Naive thymus-derived CD8-positive, alpha-beta T cell (primary cell): ENCODE measurements at regions not wholly inside any gene's neighbourhood (a gene's known extent, or its start where the extent isn't known, plus 50 kb on each side); places are given as distances from the start of the nearest gene placed in this dataset.
"Not testable (repeated sequence)": the region's sequence is repeated elsewhere in the genome, so short reads cannot be mapped to it uniquely, and the experiment has no call there.

Experiments used
- ATAC-seq, 2 donors: fragments of 150-1000 bp; cut with Tn5 transposase in 1 of 2; sonication (Bioruptor Pico), chemical (Tn5 transposase) in 1 of 2; 1 replicate in 1 of 2; 2 replicates in 1 of 2; pipeline ENCODE4 v1.10.0; 2021; ENCODE audit warnings: mild to moderate bottlenecking in 2 of 2, moderate library complexity in 2 of 2
- POLR2A ChIA-PET: fragments of 350-600 bp; sonication (Branson Sonifier 250); formaldehyde crosslinking; loops from one replicate; lab custom pipeline; 2021; ENCODE audit warnings: antibody characterized with exemption; lab: Charles Lee
- DNase-seq, 10 donors: peaks; one replicate each; pipeline versions ENCODE4 v3.0.0 to v3.0.0-alpha.2; 2020 to 2022
- H3K27ac Mint-ChIP-seq, 10 donors: one replicate each; pipeline ENCODE4 v1.8.0; 2020 to 2022; ENCODE audit warnings: mild to moderate bottlenecking in 10 of 10, mixed read lengths in 10 of 10, moderate library complexity in 4 of 10, inconsistent platforms in 1 of 10
- H3K27me3 Mint-ChIP-seq, 5 donors: one replicate each; pipeline ENCODE4 v1.8.0; 2021 to 2022; ENCODE audit warnings: mixed read lengths in 5 of 5
- H3K36me3 Mint-ChIP-seq, 3 donors: one replicate each; pipeline ENCODE4 v1.8.0; 2020 to 2022; ENCODE audit warnings: mixed read lengths in 3 of 3, mild to moderate bottlenecking in 2 of 3, inconsistent platforms in 1 of 3
- H3K4me1 Mint-ChIP-seq, 4 donors: one replicate each; pipeline ENCODE4 v1.8.0; 2021 to 2022; ENCODE audit warnings: mixed read lengths in 4 of 4
- H3K4me3 Mint-ChIP-seq, 10 donors: one replicate each; pipeline ENCODE4 v1.8.0; 2020 to 2022; ENCODE audit warnings: mild to moderate bottlenecking in 10 of 10, mixed read lengths in 10 of 10, moderate library complexity in 6 of 10, inconsistent platforms in 1 of 10
- H3K9me3 Mint-ChIP-seq, 9 donors: one replicate each; pipeline ENCODE4 v1.8.0; 2020 to 2022; ENCODE audit warnings: mixed read lengths in 9 of 9, mild to moderate bottlenecking in 3 of 9, inconsistent platforms in 1 of 9, moderate library complexity in 1 of 9

GRCh38 chr16:10258930-10259603 is 76.8 kb upstream of the GRIN2A start:
- H3K36me3 Mint-ChIP-seq, ATAC-seq, DNase-seq, H3K4me3 Mint-ChIP-seq, H3K9me3 Mint-ChIP-seq, POLR2A ChIA-PET, H3K27ac Mint-ChIP-seq: not testable (repeated sequence)
- H3K4me1 Mint-ChIP-seq, result peaks cover 4 to 21% (median 7%) of the 10 kb centered on the region in 4 donors
- peaks cover 0 to 16% (median 0%) of the 10 kb centered on the region in 5 donors for H3K27me3 Mint-ChIP-seq

DNA sequence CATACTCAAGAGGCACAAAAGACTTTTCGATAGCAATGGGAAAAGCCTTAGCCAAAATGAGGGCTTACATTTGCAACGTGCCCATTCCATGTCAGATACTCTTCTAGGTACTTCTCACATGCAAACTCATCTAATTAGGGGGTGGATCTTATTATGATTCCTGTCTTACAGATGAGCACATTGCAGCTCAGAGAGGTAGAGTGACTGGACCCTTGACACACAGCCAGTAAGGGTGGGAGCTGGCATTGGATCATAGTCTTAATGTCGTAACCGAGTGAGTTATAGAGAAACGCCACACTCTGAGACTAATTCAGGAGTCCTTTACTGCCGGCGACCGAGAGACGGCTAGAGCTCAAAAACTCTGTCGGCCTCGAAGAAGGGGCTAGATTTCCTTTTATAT is 78.8 kb upstream of the GRIN2A start:
- Mint-ChIP-seq H3K36me3 (no peaks in the 10 kb centered on the region), H3K27me3 (peaks cover 0 to 3% (median 0%) of the 10 kb centered on the region in 5 donors), H3K4me3 (no peak overlapping the region), H3K9me3 (no peaks in the 10 kb centered on the region), H3K27ac (no peak overlapping the region), H3K4me1 (peaks cover 4 to 21% (median 9%) of the 10 kb centered on the region in 4 donors)
- ATAC-seq (no peak), DNase-seq (no peak)
- POLR2A ChIA-PET, result no interaction called here

DNA sequence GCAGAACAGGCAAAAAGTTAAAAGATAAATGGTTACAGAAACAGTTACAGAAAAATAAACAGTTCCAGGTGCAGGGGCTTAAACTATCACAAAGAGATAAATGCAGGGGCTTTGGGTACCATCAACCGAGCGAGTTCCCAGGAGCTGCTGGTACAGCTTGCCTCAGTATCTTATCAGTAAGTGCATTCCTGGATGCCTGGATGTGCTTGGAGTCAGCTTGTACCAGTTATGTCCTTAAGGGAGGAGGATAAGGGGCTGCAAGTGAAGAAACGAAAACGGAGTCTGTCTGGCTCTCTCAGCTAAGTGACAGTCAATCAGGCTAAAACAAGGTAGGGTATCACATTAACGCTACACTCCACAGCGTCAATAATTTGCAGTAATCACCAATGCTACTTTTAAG is 79.3 kb upstream of the GRIN2A start:
- H3K4me3 Mint-ChIP-seq, DNase-seq, H3K27ac Mint-ChIP-seq, H3K9me3 Mint-ChIP-seq, POLR2A ChIA-PET, H3K27me3 Mint-ChIP-seq, ATAC-seq, H3K36me3 Mint-ChIP-seq: not testable (repeated sequence)
- peaks cover 2 to 20% (median 7%) of the 10 kb centered on the region in 4 donors for H3K4me1 Mint-ChIP-seq

DNA sequence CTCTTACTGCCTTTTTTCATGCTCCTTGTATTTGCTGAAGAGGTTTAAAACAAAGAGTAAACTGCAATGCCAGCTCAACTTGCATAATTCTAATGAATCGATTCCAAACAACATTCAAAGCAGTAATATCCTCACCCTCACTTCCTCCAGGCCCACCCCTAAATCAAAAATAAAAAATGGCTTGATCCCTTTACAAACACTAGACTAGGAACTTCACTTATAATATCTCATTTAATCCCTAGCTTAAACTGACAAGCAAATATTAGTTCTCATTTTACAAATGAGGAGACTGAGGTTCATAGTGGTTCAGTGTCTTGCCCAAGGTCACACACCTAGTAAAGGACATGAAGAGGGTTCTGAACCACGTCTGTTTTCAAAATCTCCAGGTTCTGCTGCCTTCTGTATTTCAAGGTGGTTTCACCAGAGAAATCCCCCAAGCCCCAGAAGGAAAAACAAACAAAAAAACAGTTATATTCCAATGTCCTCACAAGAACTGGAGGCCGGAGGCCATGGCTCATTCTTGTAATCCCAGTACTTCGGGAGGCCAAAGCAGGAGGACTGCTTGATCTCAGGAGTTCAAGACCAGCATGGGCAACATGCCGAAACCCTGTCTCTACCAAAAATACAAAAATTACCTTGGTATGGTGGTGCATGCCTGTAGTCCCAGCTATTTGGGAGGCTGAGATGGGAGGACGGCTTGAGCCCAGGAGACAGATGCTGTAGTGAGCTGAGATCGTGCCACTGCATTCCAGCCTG is 80.3 kb upstream of the GRIN2A start:
- H3K4me1 Mint-ChIP-seq, result peaks cover 0 to 11% (median 4%) of the 10 kb centered on the region in 4 donors

DNA sequence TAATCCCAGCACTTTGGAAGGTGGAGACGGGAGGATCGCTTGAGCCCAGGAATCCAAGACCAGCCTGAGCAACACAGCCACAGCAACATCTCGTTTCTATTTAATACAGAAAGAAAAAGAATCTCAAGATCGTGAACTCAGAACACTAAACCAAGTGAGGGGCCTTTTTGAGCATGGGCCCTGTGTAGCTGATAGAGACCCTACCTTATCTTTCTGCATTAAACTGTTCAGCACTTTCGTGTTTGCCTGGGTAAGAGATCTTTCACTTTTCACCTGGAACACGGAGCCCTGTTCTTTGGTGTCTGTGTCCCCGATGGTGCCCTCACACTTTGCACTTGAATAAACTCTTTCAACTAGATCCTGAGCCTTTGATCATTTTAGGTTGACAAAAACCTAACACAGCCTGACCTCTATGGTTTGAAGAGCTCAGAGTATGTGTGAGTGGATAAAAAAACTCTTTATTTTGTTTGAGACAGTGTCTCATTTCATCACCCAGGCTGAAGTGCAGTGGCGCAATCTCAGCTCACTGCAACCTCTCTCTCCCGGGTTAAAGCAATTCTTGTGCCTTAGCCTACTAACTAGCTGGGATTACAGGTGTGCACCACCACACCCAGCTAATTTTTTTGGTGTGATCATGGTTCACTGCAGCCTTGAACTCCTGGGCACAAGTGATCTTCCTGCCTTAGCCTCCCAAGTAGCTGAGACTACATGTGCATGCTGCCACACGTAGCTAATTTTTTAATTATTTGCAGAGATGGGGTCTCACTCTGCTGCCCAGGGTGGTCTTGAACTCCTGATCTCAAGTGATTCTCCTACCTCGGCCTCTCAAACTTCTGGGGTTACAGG is 83.8 kb upstream of the GRIN2A start:
- no peak overlapping the region for H3K4me3 Mint-ChIP-seq
- H3K36me3 Mint-ChIP-seq, result peaks cover 0 to 4% (median 0%) of the 10 kb centered on the region in 3 donors

More for the DNA sequence above, 80.3 kb upstream of the GRIN2A start:
- DNase-seq (no peak), ATAC-seq (no peak)
- H3K27ac Mint-ChIP-seq, result no peak overlapping the region
- POLR2A ChIA-PET, result no interaction called here
- H3K27me3 Mint-ChIP-seq, result no peaks in the 10 kb centered on the region
- H3K4me3 Mint-ChIP-seq, result no peak overlapping the region
- H3K36me3 Mint-ChIP-seq, result no peaks in the 10 kb centered on the region
- no peaks in the 10 kb centered on the region for H3K9me3 Mint-ChIP-seq

DNA sequence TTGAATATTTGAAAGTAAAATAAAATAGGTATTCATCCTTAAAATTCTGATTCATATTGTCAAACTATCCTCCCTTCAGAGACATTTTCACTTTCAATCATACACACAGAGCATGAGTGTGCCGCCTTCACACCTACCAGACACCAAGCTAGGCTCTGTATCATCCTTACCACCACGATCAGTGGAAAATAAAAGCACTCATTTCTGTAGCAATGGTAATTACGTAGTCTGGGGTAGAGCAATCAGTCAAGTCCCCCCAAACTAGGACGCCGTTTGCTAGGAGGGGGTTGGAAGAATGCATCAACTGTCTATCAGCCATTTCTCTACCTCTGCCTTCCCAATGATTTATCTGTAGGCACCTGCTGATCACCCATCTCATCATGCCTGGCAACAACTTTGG is 84.6 kb upstream of the GRIN2A start:
- POLR2A ChIA-PET, result no interaction called here
- ATAC-seq (no peak), DNase-seq (no peak)

More for the DNA sequence above, 83.8 kb upstream of the GRIN2A start:
- Mint-ChIP-seq H3K4me1 (peaks cover 0 to 7% (median 0%) of the 10 kb centered on the region in 4 donors), H3K27ac (no peak overlapping the region), H3K27me3 (no peaks in the 10 kb centered on the region), H3K9me3 (peaks cover 0 to 7% (median 4%) of the 10 kb centered on the region in 9 donors)
- POLR2A ChIA-PET, result no interaction called here
- DNase-seq (no peak), ATAC-seq (no peak)

DNA sequence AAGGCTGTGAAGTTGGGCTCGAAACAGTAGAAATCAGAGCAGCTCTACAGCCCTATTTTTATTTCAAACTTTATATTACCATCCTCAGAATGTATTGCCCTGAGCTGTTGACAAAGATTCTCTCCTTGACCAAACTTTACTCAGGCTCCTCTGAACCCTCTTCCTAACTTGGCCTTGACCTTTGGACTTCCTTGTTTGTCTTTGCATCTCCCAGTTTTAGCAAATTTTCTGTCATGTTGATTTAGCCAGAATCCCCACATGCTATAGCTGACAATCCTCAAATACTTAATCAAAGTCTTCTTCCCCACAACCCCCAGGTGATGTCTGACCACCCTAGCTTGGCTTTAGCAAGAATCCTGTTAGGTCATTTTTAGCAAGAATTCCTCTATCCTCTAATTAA is 87.4 kb upstream of the GRIN2A start:
- H3K27me3 Mint-ChIP-seq, result no peaks in the 10 kb centered on the region
- H3K4me1 Mint-ChIP-seq, result peaks cover 0 to 9% (median 0%) of the 10 kb centered on the region in 4 donors
- no peak for ATAC-seq
- H3K27ac Mint-ChIP-seq, result no peak overlapping the region
- H3K9me3 Mint-ChIP-seq, result peaks cover 0 to 16% (median 7%) of the 10 kb centered on the region in 9 donors
- H3K36me3 Mint-ChIP-seq, result peaks cover 0 to 5% (median 0%) of the 10 kb centered on the region in 3 donors
- no peak for DNase-seq
- no peak overlapping the region for H3K4me3 Mint-ChIP-seq
- POLR2A ChIA-PET, result no interaction called here

More for the DNA sequence above, 84.6 kb upstream of the GRIN2A start:
- H3K4me3 Mint-ChIP-seq, result peak overlapping the region in 1 of 10 donors; percentile 18
- peak overlapping the region in 2 of 10 donors; percentile 19 to 29 for H3K27ac Mint-ChIP-seq
- peaks cover 0 to 4% (median 0%) of the 10 kb centered on the region in 3 donors for H3K36me3 Mint-ChIP-seq
- H3K4me1 Mint-ChIP-seq, result peaks cover 0 to 7% (median 0%) of the 10 kb centered on the region in 4 donors
- peaks cover 0 to 9% (median 4%) of the 10 kb centered on the region in 9 donors for H3K9me3 Mint-ChIP-seq
- H3K27me3 Mint-ChIP-seq, result no peaks in the 10 kb centered on the region

DNA sequence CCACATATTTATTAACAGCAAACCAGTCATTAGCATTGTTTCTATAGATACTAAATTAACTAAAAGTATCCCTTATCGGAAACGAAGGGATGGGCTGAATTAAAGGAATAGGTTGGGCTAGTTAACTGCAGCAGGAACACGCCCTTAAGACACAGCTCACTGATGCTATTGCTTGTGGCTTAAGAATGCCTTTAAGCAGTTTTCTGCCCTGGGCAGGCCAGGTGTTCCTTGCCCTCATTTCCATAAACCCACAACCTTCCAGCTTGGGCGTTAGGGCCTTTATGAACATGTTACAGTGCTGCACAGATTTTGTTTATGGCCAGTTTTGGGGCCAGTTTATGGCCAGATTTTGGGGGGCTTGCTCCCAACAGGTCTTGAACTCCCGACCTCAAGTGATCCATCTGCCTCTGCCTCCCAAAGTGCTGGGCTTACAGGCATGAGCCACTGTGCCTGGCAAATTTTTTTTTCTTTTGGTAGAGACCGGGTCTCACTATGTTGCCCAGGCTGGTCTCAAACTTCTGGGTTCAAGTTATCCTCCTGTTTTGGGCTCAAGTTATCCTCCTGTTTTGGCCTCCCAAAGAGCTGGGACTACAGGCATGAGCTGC is 90.1 kb upstream of the GRIN2A start:
- H3K27ac Mint-ChIP-seq, H3K36me3 Mint-ChIP-seq, H3K4me3 Mint-ChIP-seq, DNase-seq, H3K27me3 Mint-ChIP-seq, POLR2A ChIA-PET, ATAC-seq: not testable (repeated sequence)
- Mint-ChIP-seq H3K9me3 (peaks cover 0 to 21% (median 10%) of the 10 kb centered on the region in 9 donors), H3K4me1 (peaks cover 4 to 15% (median 12%) of the 10 kb centered on the region in 4 donors)

DNA sequence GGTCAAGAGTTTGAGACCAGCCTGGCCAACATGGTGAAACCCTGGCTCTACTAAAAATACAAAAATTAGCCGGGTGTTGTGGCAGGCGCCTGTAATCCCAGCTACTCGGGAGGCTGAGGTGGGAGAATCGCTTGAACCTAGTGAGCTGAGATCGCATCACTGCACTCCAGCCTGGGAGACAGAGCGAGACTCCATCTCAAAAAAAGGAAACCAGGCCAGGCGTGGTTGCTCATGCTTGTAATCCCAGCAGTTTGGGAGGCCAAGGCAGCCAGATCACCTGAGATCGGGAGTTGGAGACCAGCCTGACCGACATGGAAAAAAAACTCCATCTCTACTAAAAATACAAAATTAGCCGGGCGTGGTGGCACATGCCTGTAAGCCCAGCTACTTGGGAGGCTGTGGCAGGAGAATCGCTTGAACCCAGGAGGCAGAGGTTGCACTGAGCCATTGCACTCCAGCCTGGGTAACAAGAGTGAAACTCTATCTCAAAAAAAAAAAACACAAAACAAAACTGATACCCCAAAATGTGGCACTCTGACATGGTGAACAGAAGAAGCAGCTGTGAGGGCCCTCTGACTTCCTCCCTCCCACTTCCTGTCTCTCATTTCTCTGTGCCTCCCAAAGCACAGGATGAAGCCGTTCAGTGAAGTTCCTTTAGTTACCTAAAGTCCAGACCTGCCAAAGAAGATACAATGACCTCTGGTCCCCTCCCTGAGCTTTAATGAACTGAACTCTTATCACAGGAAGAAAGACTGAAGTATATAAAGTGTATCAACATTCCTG is 93.2 kb upstream of the GRIN2A start:
- H3K4me1 Mint-ChIP-seq, result peaks cover 4 to 15% (median 13%) of the 10 kb centered on the region in 4 donors
- H3K27ac Mint-ChIP-seq, result peak overlapping the region in 9 of 10 donors; percentile 8 to 84 (median 74)
- peaks cover 0 to 27% (median 15%) of the 10 kb centered on the region in 9 donors for H3K9me3 Mint-ChIP-seq
- ATAC-seq, H3K27me3 Mint-ChIP-seq, H3K36me3 Mint-ChIP-seq: not testable (repeated sequence)
- peak overlapping the region in 5 of 10 donors; percentile 1 to 25 (median 16) for H3K4me3 Mint-ChIP-seq
- peak in 1 of 10 donors; percentile 7 for DNase-seq
- POLR2A ChIA-PET, result interaction anchor here (0.6 to 0.8 kb wide), 2 partner anchors 55 to 222 kb away, joined by 3 to 5 read pairs; no protein-coding TSS in a partner anchor

DNA sequence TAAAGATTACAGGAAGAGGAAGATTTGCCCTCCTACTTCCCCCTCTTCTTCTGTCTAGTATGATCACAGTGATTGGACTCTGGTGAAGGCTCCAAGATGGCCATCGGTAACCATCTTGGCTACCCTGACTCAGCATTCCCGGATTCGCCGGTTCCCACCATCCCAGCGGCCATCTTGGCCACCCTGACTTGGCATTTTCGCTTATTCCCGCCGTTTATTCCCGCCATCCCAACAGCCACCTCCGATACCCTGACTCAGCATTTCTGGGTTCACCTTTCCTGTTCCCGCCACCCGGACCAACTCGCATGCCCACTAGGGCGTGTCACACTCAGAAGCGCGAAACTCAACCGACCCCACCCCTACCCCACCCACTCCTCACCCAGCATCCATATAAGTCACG is 95.4 kb upstream of the GRIN2A start:
- Mint-ChIP-seq H3K9me3 (peaks cover 0 to 15% (median 9%) of the 10 kb centered on the region in 9 donors), H3K36me3 (peaks cover 0 to 8% (median 4%) of the 10 kb centered on the region in 3 donors), H3K27ac (peak overlapping the region in 1 of 10 donors; percentile 46), H3K27me3 (no peaks in the 10 kb centered on the region), H3K4me1 (peaks cover 4 to 15% (median 13%) of the 10 kb centered on the region in 4 donors), H3K4me3 (no peak overlapping the region)
- ATAC-seq, result no peak
- POLR2A ChIA-PET, result no interaction called here
- DNase-seq, result no peak
